ENCODE measurements at regions not wholly inside any gene's neighbourhood (a gene's known extent, or its start where the extent isn't known, plus 50 kb on each side); places are given as distances from the start of the nearest gene placed in this dataset.

DNA sequence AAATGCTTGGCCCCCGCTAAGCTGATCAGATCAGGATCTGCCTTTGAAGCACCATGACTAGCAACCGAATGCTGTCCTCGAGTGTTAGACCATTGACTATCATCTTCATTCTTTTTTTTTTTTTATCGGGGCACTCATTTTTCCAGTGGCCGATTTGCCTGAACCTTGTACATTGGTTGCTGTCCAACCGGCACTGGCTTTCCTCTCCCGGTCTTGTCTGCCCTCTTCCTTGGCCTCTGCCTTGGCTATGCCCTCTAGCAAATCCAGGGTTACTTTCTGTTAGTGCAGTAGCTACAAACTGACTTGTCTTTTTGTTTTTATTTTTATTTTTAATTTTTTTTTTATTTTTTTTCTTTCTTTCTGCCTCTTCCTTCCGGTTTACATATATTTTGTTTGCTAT is 102.3 kb downstream of the ALG10 start:
- TF ChIP-seq RAD21 (IDR thresholded peaks at IDR 0.05) (no peak), JUND (IDR thresholded peaks at IDR 0.05) (no peak), YY1 (IDR thresholded peaks at IDR 0.05) (no peak), SP1 (IDR thresholded peaks at IDR 0.05) (no peak), HNF4G (IDR thresholded peaks at IDR 0.05) (no peak)
- TF ChIP-seq, protein P1, sequence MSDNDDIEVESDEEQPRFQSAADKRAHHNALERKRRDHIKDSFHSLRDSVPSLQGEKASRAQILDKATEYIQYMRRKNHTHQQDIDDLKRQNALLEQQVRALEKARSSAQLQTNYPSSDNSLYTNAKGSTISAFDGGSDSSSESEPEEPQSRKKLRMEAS (IDR thresholded peaks at IDR 0.05), result no peak
- TF ChIP-seq, protein P2, sequence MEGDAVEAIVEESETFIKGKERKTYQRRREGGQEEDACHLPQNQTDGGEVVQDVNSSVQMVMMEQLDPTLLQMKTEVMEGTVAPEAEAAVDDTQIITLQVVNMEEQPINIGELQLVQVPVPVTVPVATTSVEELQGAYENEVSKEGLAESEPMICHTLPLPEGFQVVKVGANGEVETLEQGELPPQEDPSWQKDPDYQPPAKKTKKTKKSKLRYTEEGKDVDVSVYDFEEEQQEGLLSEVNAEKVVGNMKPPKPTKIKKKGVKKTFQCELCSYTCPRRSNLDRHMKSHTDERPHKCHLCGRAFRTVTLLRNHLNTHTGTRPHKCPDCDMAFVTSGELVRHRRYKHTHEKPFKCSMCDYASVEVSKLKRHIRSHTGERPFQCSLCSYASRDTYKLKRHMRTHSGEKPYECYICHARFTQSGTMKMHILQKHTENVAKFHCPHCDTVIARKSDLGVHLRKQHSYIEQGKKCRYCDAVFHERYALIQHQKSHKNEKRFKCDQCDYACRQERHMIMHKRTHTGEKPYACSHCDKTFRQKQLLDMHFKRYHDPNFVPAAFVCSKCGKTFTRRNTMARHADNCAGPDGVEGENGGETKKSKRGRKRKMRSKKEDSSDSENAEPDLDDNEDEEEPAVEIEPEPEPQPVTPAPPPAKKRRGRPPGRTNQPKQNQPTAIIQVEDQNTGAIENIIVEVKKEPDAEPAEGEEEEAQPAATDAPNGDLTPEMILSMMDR (IDR thresholded peaks at IDR 0.05; ENCODE audit: low read depth, low read length, missing input control), result no peak
- TF ChIP-seq, protein P3, sequence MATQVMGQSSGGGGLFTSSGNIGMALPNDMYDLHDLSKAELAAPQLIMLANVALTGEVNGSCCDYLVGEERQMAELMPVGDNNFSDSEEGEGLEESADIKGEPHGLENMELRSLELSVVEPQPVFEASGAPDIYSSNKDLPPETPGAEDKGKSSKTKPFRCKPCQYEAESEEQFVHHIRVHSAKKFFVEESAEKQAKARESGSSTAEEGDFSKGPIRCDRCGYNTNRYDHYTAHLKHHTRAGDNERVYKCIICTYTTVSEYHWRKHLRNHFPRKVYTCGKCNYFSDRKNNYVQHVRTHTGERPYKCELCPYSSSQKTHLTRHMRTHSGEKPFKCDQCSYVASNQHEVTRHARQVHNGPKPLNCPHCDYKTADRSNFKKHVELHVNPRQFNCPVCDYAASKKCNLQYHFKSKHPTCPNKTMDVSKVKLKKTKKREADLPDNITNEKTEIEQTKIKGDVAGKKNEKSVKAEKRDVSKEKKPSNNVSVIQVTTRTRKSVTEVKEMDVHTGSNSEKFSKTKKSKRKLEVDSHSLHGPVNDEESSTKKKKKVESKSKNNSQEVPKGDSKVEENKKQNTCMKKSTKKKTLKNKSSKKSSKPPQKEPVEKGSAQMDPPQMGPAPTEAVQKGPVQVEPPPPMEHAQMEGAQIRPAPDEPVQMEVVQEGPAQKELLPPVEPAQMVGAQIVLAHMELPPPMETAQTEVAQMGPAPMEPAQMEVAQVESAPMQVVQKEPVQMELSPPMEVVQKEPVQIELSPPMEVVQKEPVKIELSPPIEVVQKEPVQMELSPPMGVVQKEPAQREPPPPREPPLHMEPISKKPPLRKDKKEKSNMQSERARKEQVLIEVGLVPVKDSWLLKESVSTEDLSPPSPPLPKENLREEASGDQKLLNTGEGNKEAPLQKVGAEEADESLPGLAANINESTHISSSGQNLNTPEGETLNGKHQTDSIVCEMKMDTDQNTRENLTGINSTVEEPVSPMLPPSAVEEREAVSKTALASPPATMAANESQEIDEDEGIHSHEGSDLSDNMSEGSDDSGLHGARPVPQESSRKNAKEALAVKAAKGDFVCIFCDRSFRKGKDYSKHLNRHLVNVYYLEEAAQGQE (IDR thresholded peaks at IDR 0.05), result peak; percentile 36
- TF ChIP-seq, protein P4, sequence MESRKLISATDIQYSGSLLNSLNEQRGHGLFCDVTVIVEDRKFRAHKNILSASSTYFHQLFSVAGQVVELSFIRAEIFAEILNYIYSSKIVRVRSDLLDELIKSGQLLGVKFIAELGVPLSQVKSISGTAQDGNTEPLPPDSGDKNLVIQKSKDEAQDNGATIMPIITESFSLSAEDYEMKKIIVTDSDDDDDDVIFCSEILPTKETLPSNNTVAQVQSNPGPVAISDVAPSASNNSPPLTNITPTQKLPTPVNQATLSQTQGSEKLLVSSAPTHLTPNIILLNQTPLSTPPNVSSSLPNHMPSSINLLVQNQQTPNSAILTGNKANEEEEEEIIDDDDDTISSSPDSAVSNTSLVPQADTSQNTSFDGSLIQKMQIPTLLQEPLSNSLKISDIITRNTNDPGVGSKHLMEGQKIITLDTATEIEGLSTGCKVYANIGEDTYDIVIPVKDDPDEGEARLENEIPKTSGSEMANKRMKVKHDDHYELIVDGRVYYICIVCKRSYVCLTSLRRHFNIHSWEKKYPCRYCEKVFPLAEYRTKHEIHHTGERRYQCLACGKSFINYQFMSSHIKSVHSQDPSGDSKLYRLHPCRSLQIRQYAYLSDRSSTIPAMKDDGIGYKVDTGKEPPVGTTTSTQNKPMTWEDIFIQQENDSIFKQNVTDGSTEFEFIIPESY (IDR thresholded peaks at IDR 0.05), result no peak
